ENCODE measurements at regions not wholly inside any gene's neighbourhood (a gene's known extent, or its start where the extent isn't known, plus 50 kb on each side); places are given as distances from the start of the nearest gene placed in this dataset.

DNA sequence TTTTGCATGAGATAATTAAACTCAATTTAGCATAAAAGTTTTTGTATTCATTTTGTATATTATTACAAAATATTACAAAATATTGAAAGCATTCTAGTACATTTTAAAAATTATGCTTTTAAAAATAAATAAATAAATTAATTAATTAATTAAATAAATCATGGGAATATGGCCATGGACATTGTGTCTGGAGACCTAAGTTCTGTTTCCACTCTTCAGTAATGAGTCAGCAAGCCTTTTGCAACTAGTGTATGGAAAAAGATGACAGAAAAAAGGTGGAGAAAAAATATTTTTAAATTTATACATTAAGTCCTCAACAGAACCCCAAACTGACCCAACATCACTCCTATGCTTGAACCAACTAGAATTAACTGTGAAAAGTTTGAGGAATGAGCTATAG is 1187.5 kb upstream of the USP15 start:
- no peak for TF ChIP-seq ZNF263 (CRISPR knock-in tag; IDR thresholded peaks at IDR 0.05; ENCODE audit: low read depth)
- TF ChIP-seq, protein P1, sequence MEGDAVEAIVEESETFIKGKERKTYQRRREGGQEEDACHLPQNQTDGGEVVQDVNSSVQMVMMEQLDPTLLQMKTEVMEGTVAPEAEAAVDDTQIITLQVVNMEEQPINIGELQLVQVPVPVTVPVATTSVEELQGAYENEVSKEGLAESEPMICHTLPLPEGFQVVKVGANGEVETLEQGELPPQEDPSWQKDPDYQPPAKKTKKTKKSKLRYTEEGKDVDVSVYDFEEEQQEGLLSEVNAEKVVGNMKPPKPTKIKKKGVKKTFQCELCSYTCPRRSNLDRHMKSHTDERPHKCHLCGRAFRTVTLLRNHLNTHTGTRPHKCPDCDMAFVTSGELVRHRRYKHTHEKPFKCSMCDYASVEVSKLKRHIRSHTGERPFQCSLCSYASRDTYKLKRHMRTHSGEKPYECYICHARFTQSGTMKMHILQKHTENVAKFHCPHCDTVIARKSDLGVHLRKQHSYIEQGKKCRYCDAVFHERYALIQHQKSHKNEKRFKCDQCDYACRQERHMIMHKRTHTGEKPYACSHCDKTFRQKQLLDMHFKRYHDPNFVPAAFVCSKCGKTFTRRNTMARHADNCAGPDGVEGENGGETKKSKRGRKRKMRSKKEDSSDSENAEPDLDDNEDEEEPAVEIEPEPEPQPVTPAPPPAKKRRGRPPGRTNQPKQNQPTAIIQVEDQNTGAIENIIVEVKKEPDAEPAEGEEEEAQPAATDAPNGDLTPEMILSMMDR (IDR thresholded peaks at IDR 0.05), result no peak
- TF ChIP-seq ZNF232 (CRISPR knock-in tag; IDR thresholded peaks at IDR 0.05), result no peak
- TF ChIP-seq TP53 (CRISPR knock-in tag; IDR thresholded peaks at IDR 0.05), result no peak
- TF ChIP-seq, protein P2, sequence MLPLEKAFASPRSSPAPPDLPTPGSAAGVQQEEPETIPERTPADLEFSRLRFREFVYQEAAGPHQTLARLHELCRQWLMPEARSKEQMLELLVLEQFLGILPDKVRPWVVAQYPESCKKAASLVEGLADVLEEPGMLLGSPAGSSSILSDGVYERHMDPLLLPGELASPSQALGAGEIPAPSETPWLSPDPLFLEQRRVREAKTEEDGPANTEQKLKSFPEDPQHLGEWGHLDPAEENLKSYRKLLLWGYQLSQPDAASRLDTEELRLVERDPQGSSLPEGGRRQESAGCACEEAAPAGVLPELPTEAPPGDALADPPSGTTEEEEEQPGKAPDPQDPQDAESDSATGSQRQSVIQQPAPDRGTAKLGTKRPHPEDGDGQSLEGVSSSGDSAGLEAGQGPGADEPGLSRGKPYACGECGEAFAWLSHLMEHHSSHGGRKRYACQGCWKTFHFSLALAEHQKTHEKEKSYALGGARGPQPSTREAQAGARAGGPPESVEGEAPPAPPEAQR (CRISPR knock-in tag; IDR thresholded peaks at IDR 0.05), result no peak
- TF ChIP-seq, protein P3, sequence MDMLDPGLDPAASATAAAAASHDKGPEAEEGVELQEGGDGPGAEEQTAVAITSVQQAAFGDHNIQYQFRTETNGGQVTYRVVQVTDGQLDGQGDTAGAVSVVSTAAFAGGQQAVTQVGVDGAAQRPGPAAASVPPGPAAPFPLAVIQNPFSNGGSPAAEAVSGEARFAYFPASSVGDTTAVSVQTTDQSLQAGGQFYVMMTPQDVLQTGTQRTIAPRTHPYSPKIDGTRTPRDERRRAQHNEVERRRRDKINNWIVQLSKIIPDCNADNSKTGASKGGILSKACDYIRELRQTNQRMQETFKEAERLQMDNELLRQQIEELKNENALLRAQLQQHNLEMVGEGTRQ (CRISPR knock-in tag; IDR thresholded peaks at IDR 0.05), result no peak
- TF ChIP-seq, protein P4, sequence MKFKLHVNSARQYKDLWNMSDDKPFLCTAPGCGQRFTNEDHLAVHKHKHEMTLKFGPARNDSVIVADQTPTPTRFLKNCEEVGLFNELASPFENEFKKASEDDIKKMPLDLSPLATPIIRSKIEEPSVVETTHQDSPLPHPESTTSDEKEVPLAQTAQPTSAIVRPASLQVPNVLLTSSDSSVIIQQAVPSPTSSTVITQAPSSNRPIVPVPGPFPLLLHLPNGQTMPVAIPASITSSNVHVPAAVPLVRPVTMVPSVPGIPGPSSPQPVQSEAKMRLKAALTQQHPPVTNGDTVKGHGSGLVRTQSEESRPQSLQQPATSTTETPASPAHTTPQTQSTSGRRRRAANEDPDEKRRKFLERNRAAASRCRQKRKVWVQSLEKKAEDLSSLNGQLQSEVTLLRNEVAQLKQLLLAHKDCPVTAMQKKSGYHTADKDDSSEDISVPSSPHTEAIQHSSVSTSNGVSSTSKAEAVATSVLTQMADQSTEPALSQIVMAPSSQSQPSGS (CRISPR knock-in tag; IDR thresholded peaks at IDR 0.05; ENCODE audit: borderline replicate concordance, low read depth), result no peak
- no peak for TF ChIP-seq MYBL2 (CRISPR knock-in tag; IDR thresholded peaks at IDR 0.05)
- no peak for TF ChIP-seq TEAD1 (CRISPR knock-in tag; IDR thresholded peaks at IDR 0.05)
- no peak for TF ChIP-seq ZNF317 (CRISPR knock-in tag; IDR thresholded peaks at IDR 0.05; ENCODE audit: borderline replicate concordance, low read depth)
- TF ChIP-seq, protein P5, sequence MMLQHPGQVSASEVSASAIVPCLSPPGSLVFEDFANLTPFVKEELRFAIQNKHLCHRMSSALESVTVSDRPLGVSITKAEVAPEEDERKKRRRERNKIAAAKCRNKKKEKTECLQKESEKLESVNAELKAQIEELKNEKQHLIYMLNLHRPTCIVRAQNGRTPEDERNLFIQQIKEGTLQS (CRISPR knock-in tag; conservative IDR thresholded peaks at IDR 0.05), result no peak
